Stimulated activated CD8-positive, alpha-beta memory T cell treated with anti-CD3 and anti-CD28 coated beads, Interleukin-4, amount 100 ng/mL, for 24 hours (primary cell): ENCODE measurements at regions not wholly inside any gene's neighbourhood (a gene's known extent, or its start where the extent isn't known, plus 50 kb on each side); places are given as distances from the start of the nearest gene placed in this dataset.
"Not testable (repeated sequence)": the region's sequence is repeated elsewhere in the genome, so short reads cannot be mapped to it uniquely, and the experiment has no call there.

Source experiments
- DNase-seq: peaks from one replicate; pipeline ENCODE4 v3.0.0-alpha.2; 2020; ENCODE audit warnings: low read depth

DNA sequence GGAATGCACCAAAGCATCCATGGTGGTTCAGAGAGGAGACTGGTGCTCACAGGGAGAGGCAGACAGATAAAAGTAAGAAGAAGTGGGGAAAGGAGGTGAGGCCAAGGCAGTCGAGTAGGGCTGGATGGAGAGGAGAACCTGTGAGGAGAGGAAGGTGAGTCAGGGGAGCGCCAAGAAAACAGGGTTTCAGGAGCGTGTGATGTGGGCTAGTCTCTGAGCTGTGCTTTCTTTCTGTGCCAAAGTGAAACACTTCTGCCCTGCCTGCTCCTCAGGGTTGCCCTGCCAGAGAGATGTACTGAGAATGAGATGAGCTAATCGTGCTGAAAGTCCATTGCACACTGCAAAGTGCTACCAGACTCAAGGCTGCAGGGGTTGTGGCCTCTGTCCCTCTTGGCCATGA is 310.7 kb upstream of the CCL2 start:
- DNase-seq: no peak

DNA sequence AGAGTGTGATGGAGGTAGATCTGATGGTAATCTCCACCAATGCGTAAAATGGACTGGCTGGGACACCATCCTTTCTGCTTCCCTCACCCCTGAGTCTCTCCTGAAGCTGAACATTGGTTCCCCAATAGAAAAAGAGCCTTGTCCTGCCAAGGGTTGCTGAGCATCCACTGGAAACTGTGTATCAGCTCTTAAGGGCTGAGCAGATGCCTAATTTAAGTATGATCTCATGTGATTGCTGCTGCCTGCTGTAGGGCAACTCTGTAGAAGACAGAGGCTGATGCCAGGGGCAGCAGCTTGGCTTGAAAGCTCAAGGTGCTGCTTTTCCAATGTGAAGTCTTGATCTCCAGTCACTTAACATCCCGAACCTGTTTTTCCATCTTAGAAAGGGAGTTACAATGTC is 310.3 kb upstream of the CCL2 start:
- DNase-seq: no peak

DNA sequence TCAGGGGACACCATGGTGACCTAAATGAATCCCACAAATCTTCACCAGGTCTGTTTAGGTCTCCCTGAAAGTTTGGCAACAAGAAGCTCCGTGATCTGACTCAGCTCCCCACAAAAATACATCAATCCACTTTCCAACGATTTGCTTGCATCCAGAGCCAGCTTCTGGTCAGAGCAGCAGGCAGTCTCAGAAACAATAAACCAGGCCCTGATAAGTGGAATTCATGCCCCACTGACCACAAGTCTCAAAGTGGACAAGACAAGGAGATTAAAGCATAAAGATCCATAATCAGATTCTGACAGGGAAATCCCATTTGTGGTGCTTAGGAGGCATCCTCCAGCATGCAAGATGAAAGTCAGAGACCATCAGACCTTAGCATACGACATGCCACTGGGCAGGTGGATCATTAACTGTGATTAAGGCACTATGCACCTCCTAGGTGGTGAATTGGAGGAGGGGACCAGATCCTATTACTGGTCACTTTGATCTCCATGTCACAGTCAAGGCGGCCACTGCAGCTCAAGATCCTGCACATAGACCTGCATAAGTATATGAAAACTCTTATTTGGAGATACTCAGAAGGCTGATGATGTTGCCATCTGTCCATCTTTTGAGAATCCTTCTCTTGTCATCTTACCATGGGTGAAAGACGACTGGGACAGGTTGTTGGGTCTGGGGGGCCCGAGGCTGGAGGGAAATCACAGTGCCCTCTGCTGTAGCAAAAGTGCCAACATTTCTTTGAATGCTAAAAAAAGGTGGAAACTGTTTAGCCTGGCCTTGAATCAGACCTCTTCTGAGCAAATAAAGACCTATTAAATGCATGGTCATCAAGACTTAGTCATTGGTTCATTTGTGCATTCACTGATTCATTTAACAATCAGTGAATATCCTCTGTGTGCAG is 309.2 kb upstream of the CCL2 start:
- DNase-seq: no peak

DNA sequence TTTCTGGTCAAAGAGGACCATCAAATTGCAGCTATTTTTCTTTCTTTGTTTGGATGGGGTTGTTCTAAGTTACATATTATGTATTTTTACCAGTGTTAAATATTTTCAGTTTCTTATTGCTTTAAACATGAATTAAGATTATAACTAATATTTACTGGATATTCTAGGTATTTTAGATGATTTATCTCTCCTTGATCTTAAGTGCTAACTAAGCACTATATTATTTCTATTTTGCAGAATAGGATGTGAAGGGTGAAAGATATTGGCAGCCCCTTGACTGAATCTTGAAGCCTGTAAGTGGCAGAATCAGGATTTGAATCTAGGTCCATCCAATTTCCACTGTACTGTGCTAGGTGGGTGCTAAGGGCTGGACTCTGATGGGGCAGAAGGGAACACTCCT is 307.3 kb upstream of the CCL2 start:
- no peak for DNase-seq

DNA sequence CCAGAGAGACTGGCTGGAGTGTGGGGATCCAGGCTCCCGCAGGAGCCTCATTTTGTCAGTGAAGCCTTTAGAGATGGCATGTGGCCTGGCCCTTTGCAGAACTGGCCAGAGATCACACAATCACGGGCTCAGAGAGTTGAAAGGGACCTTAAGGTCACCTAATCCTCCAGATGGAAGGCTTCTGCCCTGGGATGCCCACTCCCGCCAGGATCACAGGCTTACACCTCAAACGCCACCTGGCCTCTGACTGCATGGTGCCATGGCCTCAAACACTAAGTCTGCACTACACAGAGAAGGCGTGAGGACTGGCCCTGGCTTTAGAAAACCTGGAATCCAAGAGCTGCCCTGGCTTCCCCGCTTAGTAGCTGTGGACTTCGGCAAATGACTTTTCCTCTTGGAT is 306.8 kb upstream of the CCL2 start:
- no peak for DNase-seq

DNA sequence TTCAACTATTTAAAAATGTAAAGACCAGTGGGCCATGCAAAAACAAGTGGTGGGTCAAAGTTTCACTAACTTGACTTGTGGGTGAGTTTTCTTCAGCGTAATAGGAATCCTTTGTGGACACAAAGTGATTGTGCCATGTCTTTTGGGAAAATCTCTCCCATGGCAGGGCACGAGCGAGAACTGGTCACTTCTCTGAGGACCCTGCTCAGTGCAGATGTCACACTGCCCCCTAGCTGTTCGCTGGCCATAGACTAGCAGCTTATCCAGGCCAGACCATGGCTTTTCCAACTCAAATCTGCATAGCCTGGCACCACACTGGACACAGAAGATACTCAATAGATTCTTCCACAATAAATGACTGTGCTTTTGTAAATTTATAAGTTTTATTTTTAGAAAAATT is 306.0 kb upstream of the CCL2 start:
- no peak for DNase-seq

DNA sequence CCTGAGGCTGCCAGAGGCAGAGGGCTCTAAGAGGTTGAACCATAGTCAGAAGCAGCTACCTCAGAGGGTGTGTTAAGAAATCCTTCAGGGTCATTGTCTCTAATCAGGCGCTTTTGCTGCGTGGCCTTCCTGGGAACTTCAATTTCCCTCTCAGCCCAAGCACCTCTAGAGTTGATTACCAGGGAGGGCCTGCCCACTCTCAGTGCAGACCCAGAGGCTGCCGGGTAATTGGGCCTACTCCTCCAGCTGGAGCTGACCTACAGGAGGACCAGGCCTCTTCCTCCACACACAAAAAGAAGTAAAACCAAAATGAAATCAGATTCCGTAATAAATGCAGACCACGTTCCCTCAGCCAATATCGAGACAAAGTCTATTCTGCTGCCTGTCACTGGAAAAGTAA is 305.0 kb upstream of the CCL2 start:
- no peak for DNase-seq

DNA sequence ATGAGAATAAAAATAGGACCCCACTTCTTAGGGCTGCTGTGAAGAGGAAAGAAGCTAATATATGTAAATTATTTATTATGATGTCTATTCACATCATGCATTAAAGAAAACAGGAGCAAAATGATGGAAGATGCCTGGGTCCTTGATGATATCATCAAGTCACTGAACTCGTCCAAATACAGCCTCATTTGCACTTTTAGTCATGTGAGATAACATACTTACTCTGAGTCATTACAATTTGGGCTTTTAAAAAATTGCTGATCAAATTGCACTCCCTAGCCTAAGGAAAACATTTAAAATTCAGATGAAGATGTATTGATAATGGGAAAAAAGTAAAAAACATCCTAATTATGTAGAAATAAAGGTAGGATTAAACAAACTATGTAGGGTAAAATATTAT is 302.7 kb upstream of the CCL2 start:
- no peak for DNase-seq

DNA sequence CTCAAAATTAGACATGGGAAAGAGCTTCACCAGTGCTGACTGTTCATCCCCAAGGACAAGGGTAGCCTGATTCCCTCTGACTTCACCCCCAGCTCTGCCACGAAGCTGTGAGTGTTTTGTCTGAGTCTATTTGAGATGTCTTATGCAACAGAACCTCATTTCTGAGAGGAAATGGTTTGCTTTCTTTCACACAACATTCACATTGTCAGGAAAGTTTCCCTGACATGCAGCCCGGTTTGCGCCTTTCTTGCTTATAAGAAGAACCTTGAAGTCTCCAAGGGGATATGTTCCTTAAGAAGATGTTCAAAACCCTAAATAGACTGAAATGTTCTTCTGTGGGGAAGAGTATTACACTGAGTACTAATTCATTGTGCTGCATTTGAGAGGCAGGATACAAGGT is 300.5 kb upstream of the CCL2 start:
- no peak for DNase-seq

DNA sequence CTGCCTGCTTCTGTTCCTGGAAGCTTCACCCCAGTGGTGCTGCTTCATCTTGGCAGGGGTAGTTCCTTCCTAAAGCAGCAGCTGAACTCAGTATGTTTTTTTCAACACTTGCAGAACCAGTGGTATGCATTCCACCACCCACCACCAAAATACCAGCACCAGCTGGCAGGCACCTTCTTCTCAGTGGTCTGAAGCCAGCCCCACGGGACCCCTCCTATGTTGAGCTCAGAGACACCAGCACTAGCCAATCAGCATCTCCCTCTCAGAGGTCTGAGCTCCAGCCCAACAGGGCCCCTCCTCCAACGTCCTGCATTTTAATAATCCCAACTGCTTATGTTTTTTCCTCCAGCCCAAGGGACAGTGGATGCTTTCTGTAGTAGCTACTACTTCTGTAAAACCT is 299.6 kb upstream of the CCL2 start:
- no peak for DNase-seq

DNA sequence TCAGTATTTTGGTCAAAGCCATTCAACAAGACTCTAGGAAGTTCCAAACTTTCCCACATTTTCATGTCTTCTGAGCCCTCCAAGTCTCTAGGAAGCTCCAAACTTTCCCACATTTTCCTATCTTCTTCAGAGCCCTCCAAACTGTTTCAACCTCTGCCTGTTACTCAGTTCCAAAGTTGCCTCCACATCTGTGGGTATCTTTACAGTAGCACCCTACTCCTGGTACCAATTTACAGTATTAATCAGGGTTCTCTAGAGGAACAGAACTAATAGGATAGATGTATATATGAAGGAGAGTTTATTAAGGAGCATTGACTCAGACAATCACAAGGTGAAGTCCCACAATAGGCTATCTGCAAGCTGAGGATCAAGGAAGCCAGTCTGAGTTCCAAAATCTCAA is 296.0 kb upstream of the CCL2 start:
- DNase-seq: not testable (repeated sequence)

DNA sequence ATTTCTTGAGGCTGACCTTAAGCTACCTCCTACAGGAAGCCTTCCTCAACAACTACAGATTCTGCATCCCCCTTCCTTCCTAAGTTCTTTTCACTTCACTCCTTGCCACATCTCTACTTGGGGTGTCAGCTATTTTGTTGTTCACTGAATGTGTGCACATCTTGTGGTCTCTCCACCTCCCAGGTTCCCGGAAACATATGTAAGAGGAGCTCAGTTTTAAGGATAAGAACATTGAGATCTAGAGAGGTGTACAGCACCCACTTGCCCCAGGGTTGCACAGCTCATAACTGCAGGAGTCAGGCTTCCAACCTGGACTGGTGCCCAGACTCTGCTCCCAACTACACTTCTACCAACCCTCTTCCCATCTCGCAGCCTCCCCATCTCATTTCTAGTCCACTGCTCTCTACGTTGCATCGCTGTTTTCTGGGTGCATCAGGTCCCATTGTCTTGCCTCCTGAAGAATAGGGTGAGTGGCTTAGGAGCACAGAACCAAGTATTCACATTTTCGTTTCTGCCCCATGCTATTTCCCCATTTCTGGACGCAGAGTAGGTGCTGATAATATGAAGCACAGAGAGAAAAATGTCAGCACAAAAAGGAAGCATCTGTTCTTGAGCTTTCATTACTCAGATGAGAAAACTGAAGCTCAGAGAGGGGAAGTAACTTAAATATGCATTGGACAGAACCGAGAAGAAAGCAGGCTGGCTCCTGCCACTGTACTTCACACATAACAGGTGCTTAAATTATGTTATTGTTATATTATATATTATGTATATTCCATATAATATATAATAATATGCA is 292.0 kb upstream of the CCL2 start:
- DNase-seq: no peak

DNA sequence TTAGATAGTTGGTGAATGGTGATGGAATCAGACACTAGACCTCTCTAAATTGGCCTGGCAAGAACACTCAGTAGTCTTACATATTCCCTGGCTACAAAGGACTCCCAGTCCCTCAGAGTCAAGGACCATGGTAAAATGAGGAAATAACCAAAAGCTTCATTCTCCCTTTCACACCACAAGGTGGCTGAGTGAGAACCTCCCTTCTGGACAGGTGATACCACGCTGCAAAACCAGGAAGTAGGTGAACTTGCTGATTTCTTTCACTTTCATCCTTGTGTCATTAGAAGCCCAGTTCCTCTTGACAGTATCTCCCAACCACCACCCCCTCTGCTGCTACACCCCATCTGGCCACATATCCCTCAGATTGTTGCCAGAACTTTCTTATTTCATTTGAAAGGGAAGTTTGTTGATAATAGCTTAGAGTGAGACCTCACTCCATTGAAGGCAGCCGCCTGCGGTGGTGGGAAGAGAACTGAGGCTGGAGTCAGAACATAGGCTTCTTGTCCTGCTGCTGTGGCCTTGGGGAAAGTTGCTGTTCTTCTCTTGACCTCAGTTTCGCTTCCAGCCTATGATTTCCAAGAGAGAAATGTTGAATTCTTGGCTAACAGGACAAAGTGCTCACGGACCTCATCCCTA is 290.6 kb upstream of the CCL2 start:
- DNase-seq: no peak

DNA sequence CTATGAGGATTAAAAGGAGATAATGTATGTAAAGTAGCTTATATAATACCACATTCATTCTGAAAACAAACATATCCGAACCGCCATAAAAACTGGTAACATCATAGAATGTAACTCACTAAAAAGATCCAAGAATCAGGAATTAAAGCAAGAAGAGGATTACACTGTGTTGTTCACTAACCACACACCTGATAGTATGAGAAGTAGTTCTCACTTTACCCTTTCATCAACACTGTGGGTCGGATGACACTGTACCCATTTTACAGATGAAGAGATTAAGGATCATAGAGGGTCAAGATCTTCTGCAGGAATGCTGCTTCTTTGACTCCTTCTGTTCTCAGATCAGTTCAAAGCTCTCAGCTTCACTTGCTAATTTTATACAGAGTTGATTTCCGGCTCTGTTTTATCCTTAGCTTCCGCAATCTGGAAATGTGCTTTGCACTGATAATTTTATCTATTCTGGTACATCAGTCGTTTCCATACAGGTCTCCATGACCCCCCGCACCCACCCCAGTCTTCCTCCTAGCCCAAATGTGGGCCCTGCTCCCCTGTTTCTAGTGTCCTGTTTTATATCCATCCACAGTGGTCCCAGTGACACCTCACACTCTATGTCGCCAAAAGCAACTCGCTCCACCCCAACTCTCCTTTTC is 288.6 kb upstream of the CCL2 start:
- DNase-seq: no peak

DNA sequence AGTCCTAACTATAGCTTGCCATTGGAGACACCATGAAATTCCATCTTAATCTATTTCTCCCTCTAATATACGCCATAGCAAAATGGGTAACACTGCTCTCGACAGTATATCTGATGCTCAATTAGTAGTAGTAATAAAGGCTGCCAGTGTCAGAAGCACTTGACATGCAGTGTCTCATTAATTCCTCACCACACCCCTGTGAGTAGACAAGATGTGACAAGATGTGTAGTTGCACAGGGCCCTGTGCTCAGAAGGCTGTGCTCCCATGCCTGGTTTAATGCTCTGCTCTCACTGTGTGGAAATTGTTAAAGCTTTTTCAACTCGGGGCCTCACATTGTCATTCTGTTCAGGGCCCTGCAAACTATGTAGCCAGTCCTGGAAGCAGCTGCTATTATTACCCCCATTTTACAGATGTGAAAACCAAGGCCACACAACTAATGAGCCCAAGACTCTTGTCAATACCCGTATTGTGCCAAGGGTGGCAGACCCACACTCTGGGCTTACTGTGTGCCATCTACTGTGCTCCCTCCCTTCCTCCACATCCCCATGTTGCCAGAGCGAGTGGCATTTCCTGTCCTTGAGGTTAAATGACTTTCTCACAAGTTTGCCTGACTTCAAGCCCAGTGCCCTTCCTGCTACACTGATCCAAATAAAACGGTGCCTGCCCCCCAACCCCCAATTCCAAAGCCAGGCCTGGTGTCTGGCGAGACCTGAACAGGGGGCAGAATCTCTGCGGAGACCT is 287.3 kb upstream of the CCL2 start:
- DNase-seq: no peak

DNA sequence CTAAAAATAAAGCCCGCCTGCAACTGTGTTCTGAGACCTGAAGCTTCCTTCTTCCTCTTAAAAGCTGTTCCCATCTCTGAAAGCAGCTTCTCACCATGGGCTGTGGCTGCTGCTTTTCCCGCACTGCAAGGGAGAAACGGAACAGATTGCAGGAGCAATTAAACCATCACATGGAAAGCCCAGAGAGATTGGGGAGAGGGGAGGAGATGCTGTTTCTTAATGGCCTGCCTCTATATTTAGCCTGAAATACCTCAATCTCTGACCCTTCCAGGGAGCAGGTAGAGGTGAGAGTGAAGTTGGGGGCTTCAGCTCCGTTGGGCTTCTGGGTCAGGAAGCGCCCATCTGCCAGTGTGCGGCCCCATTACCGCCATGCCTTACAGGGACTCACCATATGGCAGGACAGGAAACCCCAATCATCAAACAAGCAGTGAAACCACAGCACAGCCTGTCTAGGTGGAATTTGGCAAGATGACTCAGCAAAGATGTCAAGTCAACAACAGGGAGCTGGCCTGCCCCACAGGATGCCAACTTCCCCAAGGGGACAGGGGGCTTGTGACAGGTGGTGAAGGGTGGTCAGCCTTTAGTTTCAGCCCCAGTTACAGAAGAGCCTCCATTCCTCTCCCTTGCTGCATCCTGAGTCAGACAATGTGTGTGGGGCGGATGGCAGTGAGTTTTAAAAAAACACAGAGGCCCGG is 286.6 kb upstream of the CCL2 start:
- DNase-seq: no peak

DNA sequence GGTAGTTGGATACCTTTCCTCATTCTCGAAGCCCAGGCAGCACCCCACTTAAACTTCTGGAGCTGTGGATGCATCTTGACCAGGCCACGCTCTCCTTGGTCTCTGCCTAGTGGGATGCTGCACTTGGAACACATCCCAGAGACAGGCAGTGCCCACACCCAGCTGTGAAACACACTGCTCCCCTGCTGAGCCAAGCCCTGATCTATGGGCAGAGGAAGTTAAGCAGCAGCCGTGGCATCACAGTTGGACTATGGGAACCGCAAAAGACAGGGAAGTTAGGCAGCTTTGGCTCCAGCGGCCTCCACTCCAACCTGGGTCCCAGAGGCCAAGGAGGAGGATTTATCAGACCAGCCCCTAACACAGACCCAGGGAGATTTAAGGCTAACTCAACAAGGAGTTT is 284.8 kb upstream of the CCL2 start:
- DNase-seq: no peak

DNA sequence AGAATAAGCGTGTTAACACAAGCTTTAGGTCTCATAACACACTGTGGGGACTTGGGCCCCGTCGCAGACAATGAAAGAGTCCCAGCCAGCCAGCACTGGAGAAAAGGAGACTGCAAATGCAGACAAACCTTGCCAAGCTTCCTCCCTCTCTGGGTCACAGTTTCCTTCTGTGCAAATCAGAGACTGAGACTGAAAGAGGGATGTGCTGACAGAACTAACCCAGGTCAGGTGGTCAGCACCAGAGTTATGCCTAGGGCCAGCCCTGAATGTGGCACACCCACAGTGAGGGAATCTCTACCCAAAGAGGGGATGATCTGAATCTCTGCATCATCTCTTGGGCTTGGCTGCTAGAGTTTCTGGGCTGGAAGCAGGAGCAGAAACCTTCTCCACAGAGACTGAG is 282.3 kb upstream of the CCL2 start:
- DNase-seq: no peak

DNA sequence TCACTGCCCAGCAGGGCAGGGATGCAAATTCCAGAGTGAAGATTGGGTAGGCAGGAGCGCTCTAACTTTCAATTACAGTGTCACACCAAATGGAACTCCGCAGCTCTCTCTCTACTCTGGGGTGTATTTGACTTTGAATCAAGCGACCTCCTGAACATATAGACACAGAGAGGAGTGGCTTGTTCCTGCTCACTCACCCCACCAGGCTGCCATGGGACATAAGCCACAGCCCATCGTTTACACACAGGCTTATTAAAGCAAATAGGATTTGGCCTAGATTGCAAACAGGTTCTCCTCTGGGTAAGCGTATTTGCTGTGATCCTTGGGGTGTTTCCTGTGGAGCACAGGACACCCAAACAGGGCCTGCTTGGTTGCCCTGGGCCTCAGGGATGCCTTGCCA is 281.6 kb upstream of the CCL2 start:
- no peak for DNase-seq

DNA sequence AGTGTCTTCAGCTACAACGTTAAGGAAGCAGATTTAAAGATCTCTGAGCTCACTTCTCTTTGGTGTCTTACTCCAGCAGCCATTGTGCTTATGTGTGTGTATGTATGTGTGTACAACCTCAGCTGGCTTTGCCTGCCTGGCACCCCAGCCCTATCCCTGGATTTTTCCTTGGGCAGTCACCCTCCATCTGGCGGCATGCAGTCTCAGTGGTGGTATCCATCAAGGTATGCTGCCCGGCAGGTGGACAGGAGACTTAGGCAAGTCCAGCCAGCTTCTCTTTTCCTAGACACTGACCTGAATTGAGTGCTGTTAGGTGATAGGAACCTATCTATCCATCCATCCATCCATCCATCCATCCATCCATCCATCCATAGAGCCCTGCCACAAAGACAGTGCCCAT is 280.8 kb upstream of the CCL2 start:
- no peak for DNase-seq

DNA sequence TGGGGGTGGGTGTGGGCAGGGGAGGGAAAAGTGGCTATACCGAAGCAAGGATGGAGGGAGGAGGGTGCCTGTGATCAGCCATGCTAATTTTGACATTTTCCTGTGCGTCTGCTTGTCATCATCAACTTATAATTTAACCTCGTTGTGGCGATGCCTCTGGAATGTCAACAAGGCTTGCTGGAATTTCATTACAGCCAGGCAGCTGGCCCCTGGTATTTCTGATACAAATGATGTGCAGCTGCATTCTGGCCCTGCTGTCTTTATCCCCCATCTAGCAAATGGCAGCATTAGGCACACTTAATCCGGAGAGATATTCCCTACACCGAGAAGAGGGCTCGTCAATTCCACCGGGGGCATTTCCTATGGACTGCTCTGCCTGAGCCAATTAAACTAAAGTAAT is 278.3 kb upstream of the CCL2 start:
- no peak for DNase-seq
